ENCODE measurements at regions not wholly inside any gene's neighbourhood (a gene's known extent, or its start where the extent isn't known, plus 50 kb on each side); places are given as distances from the start of the nearest gene placed in this dataset.

GRCh38 chr3:166531730-166532129, 694.5 kb upstream of the BCHE start:
- TF ChIP-seq CTCF (IDR thresholded peaks at IDR 0.05; ENCODE audit: low read depth, low read length, poor library complexity, severe bottlenecking) (no peak), EZH2phosphoT487 (IDR thresholded peaks at IDR 0.05; ENCODE audit: borderline replicate concordance, low read length) (no peak)
